Right lobe of liver (tissue), 4 donors: ENCODE measurements at regions not wholly inside any gene's neighbourhood (a gene's known extent, or its start where the extent isn't known, plus 50 kb on each side); places are given as distances from the start of the nearest gene placed in this dataset.

Source experiments
- CTCF ChIP-seq, 4 donors: fragments of 200-600 bp in 3 of 4; fragments of 450-650 bp in 1 of 4; IDR thresholded peaks; one replicate each; pipeline versions ENCODE4 v1.5.1 to v1.8.0; 2016 to 2022; ENCODE audit warnings: antibody characterized with exemption in 4 of 4, mild to moderate bottlenecking in 2 of 4
- POLR2A ChIP-seq: fragments of 450-650 bp; IDR thresholded peaks from one replicate; pipeline ENCODE4 v1.6.1; 2017; ENCODE audit warnings: antibody characterized with exemption, mild to moderate bottlenecking
- donor health status: DM: no; HTN: no; CAD: no.
- donor health status: DM: no; HTN: no; CAD: no.
- donor health status: DM: no; HTN: yes; CAD: no.

GRCh38 chr10:44858988-44859387, 52.1 kb upstream of the TMEM72 start:
- TF ChIP-seq POLR2A, result no peak
- no peak for TF ChIP-seq CTCF (IDR thresholded peaks at IDR 0.05)
